Esophagus muscularis mucosa (tissue), 4 donors: ENCODE measurements at regions not wholly inside any gene's neighbourhood (a gene's known extent, or its start where the extent isn't known, plus 50 kb on each side); places are given as distances from the start of the nearest gene placed in this dataset.

ENCODE experiments used
- DNase-seq: peaks from one replicate; pipeline ENCODE4 v3.0.0-alpha.2; 2017; ENCODE audit errors: extremely low spot score
- H3K27ac ChIP-seq, 4 donors: fragments of 200-600 bp; sonication (generic); replicated peaks in 1 of 4; 1 replicate in 3 of 4; 2 replicates in 1 of 4; pipeline ENCODE4 v1.5.1; 2016 to 2019; ENCODE audit warnings: mild to moderate bottlenecking in 1 of 4
- H3K27me3 ChIP-seq, 4 donors: fragments of 200-600 bp; sonication (generic); one replicate each; pipeline versions ENCODE4 v1.5.1 to v1.6.0; 2016 to 2019
- H3K36me3 ChIP-seq, 4 donors: fragments of 200-600 bp; sonication (generic); one replicate each; pipeline ENCODE4 v1.5.1; 2016 to 2019
- H3K4me1 ChIP-seq, 4 donors: fragments of 200-600 bp; sonication (generic); one replicate each; pipeline ENCODE4 v1.5.1; 2016 to 2019
- H3K4me3 ChIP-seq, 4 donors: fragments of 200-600 bp; sonication (generic); 1 replicate in 2 of 4; 2 replicates in 2 of 4; pipeline ENCODE4 v1.5.1; 2016 to 2019; ENCODE audit warnings: mild to moderate bottlenecking in 4 of 4, moderate library complexity in 1 of 4
- H3K9me3 ChIP-seq, 4 donors: fragments of 200-600 bp; sonication (generic); 1 replicate in 3 of 4; 2 replicates in 1 of 4; pipeline ENCODE4 v1.5.1; 2016 to 2019
- EP300 ChIP-seq: sonication (generic); formaldehyde crosslinking; IDR thresholded peaks from one replicate; pipeline ENCODE4 v1.6.1; 2017; ENCODE audit warnings: antibody characterized with exemption
- POLR2A ChIP-seq: fragments of 450-650 bp; IDR thresholded peaks from one replicate; pipeline ENCODE4 v1.6.1; 2017; ENCODE audit warnings: antibody characterized with exemption, moderate library complexity, mild to moderate bottlenecking, low read depth
- POLR2AphosphoS5 ChIP-seq, 2 donors: sonication (generic); formaldehyde crosslinking; IDR thresholded peaks; one replicate each; pipeline ENCODE4 v1.6.1; 2017; ENCODE audit warnings: antibody characterized with exemption in 2 of 2
- WGBS: methylation state at CpG from one replicate; pipeline ENCODE4 v1.1.5; 2018; 5-methylcytosine and 5-hydroxymethylcytosine counted together
- intact Hi-C: fragments of 100-400 bp; cut with DNase I; formaldehyde crosslinking; loops from one replicate; pipeline ENCODE4 v1.15.1; 2023
- TF ChIP-seq, protein P1 (sequence below), 3 experiments: fragments of 200-600 bp in 2 of 3; fragments of 450-650 bp in 1 of 3; sonication (generic) in 2 of 3; IDR thresholded peaks; one replicate each; pipeline ENCODE4 v1.5.1; 2017 to 2019; ENCODE audit warnings: antibody characterized with exemption in 3 of 3, mild to moderate bottlenecking in 2 of 3, moderate library complexity in 1 of 3

DNA sequence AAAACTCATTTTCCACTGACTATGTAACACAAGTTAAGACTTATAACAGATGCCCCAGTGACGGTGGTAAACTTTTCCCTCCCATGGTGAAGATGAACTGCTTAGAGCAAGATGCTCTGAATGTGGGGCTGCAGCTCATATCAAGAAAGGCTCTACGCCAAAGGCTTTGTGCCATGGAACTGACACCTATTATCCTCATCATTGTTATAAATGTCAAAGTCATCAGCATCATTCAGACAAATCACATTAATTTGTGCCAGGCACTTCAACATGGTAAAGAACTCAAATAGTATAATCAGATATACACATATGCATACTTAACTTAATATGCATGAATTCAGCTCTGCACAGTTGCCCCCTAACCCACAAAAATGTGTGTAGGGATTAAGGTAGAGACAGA is 305.9 kb upstream of the ATP10B start:
- H3K4me3 ChIP-seq = no peak overlapping the region
- intact Hi-C loops = no loop called here
- H3K4me1 ChIP-seq = no peaks in the 10 kb centered on the region
- TF ChIP-seq POLR2A (no peak), POLR2AphosphoS5 (IDR thresholded peaks at IDR 0.05) (no peak), EP300 (no peak)
- TF ChIP-seq, protein P1, sequence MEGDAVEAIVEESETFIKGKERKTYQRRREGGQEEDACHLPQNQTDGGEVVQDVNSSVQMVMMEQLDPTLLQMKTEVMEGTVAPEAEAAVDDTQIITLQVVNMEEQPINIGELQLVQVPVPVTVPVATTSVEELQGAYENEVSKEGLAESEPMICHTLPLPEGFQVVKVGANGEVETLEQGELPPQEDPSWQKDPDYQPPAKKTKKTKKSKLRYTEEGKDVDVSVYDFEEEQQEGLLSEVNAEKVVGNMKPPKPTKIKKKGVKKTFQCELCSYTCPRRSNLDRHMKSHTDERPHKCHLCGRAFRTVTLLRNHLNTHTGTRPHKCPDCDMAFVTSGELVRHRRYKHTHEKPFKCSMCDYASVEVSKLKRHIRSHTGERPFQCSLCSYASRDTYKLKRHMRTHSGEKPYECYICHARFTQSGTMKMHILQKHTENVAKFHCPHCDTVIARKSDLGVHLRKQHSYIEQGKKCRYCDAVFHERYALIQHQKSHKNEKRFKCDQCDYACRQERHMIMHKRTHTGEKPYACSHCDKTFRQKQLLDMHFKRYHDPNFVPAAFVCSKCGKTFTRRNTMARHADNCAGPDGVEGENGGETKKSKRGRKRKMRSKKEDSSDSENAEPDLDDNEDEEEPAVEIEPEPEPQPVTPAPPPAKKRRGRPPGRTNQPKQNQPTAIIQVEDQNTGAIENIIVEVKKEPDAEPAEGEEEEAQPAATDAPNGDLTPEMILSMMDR (IDR thresholded peaks at IDR 0.05) = no peak
- no peak overlapping the region for H3K27ac ChIP-seq
- no peak for DNase-seq
- no peaks in the 10 kb centered on the region for H3K9me3 ChIP-seq
- 90% methylated on average over 2 of the region's 2 CpGs for WGBS
- no peaks in the 10 kb centered on the region for H3K36me3 ChIP-seq
- H3K27me3 ChIP-seq = no peaks in the 10 kb centered on the region

GRCh38 chr5:161155451-161155850 is 303.4 kb upstream of the ATP10B start:
- no peaks in the 10 kb centered on the region for H3K36me3 ChIP-seq
- DNase-seq = no peak
- no peak for TF ChIP-seq POLR2A
- TF ChIP-seq, protein P1 (IDR thresholded peaks at IDR 0.05) = no peak
- TF ChIP-seq POLR2AphosphoS5 (IDR thresholded peaks at IDR 0.05) = no peak
- TF ChIP-seq EP300 = no peak
- H3K4me3 ChIP-seq = no peak overlapping the region
- no peak overlapping the region for H3K27ac ChIP-seq
- intact Hi-C loops = no loop called here
- H3K27me3 ChIP-seq = no peaks in the 10 kb centered on the region
- H3K9me3 ChIP-seq = no peaks in the 10 kb centered on the region
- 86% methylated on average over 1 of the region's 1 CpG for WGBS
- H3K4me1 ChIP-seq = no peaks in the 10 kb centered on the region

DNA sequence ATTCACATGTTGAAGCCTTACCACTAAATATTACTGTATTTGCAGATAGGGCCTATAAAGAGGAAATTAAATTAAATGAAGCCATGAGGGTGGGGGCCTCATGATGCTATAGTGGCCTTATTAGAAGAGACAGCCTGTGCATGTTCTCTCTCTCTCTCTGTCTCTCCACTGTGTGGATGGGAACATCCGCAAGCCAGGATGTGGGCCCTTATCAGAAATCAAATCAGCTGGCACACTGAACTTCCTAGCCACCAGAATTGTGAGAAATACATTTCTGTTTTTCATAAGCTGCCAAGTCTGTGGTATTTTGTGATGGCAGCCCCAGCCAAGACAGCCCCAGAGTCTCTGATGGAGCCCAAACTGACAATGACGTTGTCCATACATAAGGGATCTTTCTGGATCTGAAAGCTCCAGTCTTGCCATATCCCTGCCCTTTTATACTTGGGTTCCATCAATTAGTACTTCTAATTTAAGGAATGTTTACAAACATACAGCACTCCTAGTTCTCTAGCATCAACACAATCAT is 300.5 kb upstream of the ATP10B start:
- no peak for TF ChIP-seq POLR2AphosphoS5 (IDR thresholded peaks at IDR 0.05)
- no peak for TF ChIP-seq POLR2A
- TF ChIP-seq, protein P1 (IDR thresholded peaks at IDR 0.05) = no peak
- no peak for TF ChIP-seq EP300
- WGBS = 87% methylated on average over 2 of the region's 2 CpGs
- H3K4me1 ChIP-seq = no peaks in the 10 kb centered on the region
- no peaks in the 10 kb centered on the region for H3K36me3 ChIP-seq
- H3K9me3 ChIP-seq = no peaks in the 10 kb centered on the region
- intact Hi-C loops = no loop called here
- no peak overlapping the region for H3K4me3 ChIP-seq
- no peak overlapping the region for H3K27ac ChIP-seq
- no peaks in the 10 kb centered on the region for H3K27me3 ChIP-seq
- DNase-seq = no peak

- DNase-seq = no peak
- intact Hi-C loops = no loop called here
- WGBS = 56% methylated on average over 2 of the region's 2 CpGs
- Histone ChIP-seq H3K27ac (no peak overlapping the region), H3K27me3 (no peaks in the 10 kb centered on the region), H3K4me1 (no peaks in the 10 kb centered on the region), H3K36me3 (no peaks in the 10 kb centered on the region), H3K4me3 (no peak overlapping the region), H3K9me3 (no peaks in the 10 kb centered on the region)
- TF ChIP-seq, protein P1 (IDR thresholded peaks at IDR 0.05) = no peak
- TF ChIP-seq POLR2A = no peak
- TF ChIP-seq EP300 = no peak
- TF ChIP-seq POLR2AphosphoS5 (IDR thresholded peaks at IDR 0.05) = no peak
These were observed 298.5 kb upstream of the ATP10B start for GRCh38 chr5:161150441-161150988.

DNA sequence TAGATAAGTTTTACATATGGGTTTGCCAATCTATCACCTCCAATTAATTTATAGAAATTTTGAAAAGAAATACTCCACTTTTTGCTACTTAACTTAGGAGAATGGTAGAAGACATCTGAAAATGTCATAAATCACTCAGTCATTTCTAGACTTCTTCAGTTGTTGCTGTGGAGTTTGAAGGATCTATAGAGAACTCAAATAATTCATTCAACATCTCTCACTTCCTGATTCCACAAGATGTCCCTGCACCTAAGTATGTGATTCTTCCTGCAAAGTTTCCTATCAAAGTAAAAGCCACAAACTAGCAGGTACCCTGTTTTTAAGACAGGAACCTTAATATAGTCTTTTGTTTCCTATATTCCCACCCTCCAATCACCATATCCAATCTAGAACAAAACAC is 297.1 kb upstream of the ATP10B start:
- TF ChIP-seq EP300 (no peak), POLR2A (no peak), POLR2AphosphoS5 (IDR thresholded peaks at IDR 0.05) (no peak)
- TF ChIP-seq, protein P1 (IDR thresholded peaks at IDR 0.05) = no peak
- Histone ChIP-seq H3K4me1 (no peaks in the 10 kb centered on the region), H3K9me3 (peaks cover 0 to 10% (median 0%) of the 10 kb centered on the region in 4 donors), H3K4me3 (no peak overlapping the region), H3K27ac (no peak overlapping the region), H3K27me3 (no peaks in the 10 kb centered on the region), H3K36me3 (no peaks in the 10 kb centered on the region)
- intact Hi-C loops = no loop called here
- no peak for DNase-seq
